Fibroblast of mammary gland (primary cell): ENCODE measurements at regions not wholly inside any gene's neighbourhood (a gene's known extent, or its start where the extent isn't known, plus 50 kb on each side); places are given as distances from the start of the nearest gene placed in this dataset.

Source experiments
- DNase-seq: peaks from one replicate; pipeline ENCODE4 v3.0.0-alpha.2; 2010; ENCODE audit warnings: low read depth
- H3K4me3 ChIP-seq: 2 replicates; pipeline ENCODE4 v1.5.1; 2011; ENCODE audit warnings: low read depth, mild to moderate bottlenecking, low read length, moderate library complexity; ENCODE audit not compliant: control insufficient read depth
- CTCF ChIP-seq: conservative IDR thresholded peaks from 2 replicates; pipeline ENCODE4 v1.5.1; 2011; ENCODE audit warnings: low read depth, low read length, inconsistent platforms; ENCODE audit not compliant: control insufficient read depth, insufficient read depth

DNA sequence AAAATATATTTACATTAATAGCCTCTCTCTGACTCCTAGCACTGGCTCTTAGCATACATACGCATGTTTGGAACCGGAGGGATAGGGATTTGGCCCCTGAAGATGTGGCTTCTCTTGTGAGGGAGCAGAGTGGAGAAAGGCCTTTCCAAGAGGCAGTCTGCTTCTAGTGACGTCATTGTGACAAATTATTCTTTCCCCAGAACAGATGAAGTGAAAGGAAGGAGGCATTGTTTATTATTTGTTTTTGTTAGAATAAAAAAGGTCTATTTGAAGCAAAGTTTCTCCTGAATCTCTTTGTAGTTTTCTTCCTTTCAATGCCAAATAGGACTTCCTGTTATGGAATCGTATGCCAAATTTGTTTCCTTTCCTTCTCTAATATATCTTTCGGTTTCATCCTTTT is 361.6 kb downstream of the ICE1 start:
- no peak for TF ChIP-seq CTCF
- H3K4me3 ChIP-seq: no peak overlapping the region
- no peak for DNase-seq

- DNase-seq: no peak
- TF ChIP-seq CTCF: no peak
- no peak overlapping the region for H3K4me3 ChIP-seq
Observed at GRCh38 chr5:5783021-5783420, 360.5 kb downstream of the ICE1 start.

GRCh38 chr5:5782402-5782801 is 359.9 kb downstream of the ICE1 start:
- DNase-seq: no peak

DNA sequence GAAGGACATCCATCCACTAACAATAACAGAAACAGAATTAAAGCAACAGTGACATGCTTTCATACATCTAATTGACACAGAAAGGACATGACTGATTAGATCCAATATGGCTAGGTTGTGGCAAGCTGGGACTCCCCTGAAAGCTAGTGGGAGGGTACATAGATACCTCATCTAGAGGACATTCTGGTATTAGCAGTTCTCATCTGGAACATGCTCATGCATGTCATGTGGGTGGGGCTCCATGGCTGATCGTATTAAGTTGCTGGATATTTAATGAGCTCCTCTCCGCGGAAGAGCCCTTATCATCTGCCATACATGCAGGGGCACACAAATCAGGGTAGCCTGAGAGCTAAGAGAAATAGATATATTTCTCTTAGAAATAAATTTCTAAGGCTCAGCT is 358.9 kb downstream of the ICE1 start:
- no peak for TF ChIP-seq CTCF
- no peak overlapping the region for H3K4me3 ChIP-seq
- no peak for DNase-seq

More at GRCh38 chr5:5782402-5782801, 359.9 kb downstream of the ICE1 start:
- TF ChIP-seq CTCF: no peak
- no peak overlapping the region for H3K4me3 ChIP-seq

DNA sequence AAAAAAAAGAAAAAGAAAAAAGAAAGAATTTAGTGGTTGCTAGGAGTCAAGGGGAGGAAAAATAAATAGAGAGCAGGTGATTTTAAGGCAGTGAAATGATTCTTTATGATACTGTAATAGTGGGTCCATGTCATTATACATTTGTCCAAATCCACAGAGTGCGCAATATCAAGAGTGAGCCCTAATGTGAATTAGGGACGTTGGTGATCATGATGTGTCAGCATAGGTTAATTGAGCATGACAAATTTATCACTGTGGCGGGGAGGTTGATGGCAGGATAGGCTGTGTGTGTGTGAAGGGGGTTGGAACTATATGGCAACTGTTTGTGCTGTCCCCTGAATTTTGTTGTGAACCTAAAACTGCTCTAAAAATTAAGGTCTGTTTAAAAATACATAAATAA is 357.8 kb downstream of the ICE1 start:
- no peak for DNase-seq
- TF ChIP-seq CTCF: no peak
- no peak overlapping the region for H3K4me3 ChIP-seq

- H3K4me3 ChIP-seq: no peak overlapping the region
- TF ChIP-seq CTCF: no peak
- DNase-seq: no peak
Observed at GRCh38 chr5:5777013-5777412, 354.5 kb downstream of the ICE1 start.

DNA sequence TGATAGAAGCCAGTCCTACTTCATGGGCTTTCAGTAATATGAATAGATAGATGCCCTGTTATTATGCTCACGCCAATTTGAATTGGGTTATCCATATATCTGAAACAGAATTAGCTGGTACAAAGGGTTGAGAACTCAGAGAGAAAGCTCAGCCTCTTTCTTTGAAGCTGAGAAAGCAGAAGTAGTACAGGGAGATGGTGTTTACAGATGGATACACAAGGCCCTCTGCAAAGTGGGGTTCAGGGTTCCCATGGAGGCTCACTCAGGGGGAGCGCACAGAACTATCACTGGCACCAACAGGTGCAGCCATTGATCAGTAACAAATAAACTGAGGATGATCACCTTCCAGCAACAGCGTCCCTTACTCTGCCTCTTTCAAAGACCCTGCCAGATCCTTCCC is 349.7 kb downstream of the ICE1 start:
- TF ChIP-seq CTCF: no peak
- no peak for DNase-seq
- no peak overlapping the region for H3K4me3 ChIP-seq
